NCI-H82 treated with DMSO at 0.1 percent for 48 hours (cell line): ENCODE measurements at regions not wholly inside any gene's neighbourhood (a gene's known extent, or its start where the extent isn't known, plus 50 kb on each side); places are given as distances from the start of the nearest gene placed in this dataset.
"Not testable (repeated sequence)": the region's sequence is repeated elsewhere in the genome, so short reads cannot be mapped to it uniquely, and the experiment has no call there.

Experiments
- DNase-seq: peaks from one replicate; lab custom pipeline; 2025; ENCODE audit not compliant: unreplicated experiment; lab: John Stamatoyannopoulos, UW

GRCh38 chr2:8252997-8253694 lies 428.7 kb upstream of the ID2 start:
- no peak for DNase-seq

- no peak for DNase-seq
Measured at GRCh38 chr2:8253781-8254180, 428.1 kb upstream of the ID2 start.

DNA sequence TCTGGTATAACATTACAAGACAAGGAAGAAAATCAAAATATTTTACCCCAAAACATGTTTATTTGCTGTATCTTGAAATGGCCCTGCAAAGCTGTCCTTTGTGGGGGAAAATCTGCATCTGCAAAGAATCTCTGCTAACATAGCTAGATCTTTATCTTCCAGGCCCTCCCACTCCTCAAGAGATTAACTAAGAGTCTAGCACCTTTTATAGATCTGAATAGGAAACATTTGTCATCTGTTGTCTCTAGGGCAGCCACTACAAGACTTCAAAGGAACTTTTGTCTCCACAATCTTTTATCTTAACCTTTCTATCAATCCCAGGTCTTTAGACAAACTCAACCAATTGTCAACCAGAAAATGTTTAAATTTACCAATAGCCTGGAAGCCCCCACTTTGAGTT lies 427.6 kb upstream of the ID2 start:
- not testable (repeated sequence) for DNase-seq

DNA sequence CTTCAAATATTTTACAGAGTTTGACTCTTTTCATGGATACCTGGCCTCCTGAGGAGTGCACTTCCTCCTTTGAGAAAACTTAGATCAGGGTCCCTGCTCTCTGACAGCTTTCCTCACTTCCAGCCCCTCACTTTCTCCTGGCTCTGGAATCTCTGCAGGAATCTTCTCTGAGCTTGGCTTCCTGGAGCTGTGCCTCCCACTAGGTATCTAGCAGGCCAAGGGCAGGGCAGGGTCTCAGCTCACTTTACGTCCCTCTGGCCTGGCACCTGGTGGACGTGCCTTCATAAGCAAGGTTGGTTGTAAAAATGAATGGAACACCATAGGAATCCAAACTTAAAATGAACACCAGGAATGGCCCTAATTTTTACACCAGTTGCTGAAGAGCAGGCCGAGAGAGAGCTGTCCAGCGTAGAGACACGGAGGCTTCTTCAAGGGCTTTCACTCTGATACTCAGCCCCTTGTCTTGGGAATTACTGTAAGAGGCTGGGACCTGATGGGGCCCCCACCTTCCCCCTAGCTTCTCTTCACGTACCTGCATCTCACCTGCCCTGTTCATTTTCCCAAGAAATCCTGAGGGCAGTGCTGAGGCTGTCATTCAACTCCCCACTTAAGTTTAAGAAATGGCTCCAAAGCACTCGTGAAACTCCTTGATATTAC lies 426.9 kb upstream of the ID2 start:
- DNase-seq: no peak

DNA sequence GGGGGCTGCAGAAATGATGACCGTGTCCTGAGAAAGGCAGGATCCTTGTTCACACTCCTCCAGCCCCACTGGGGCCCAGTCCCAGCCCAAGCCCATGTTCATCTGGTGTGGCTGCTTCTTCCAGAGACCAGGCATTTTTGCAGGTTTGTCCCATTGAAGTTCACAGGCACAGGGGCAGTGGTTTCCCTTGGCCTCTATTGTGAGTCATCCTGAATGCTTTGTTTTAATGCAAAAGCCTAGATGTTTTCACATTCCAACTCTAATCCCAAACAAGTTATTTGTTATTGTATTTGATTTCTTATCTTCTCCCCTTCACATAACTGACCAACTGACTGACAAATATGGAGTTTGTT lies 426.4 kb upstream of the ID2 start:
- DNase-seq: no peak

GRCh38 chr2:8256905-8257304 lies 425.0 kb upstream of the ID2 start:
- DNase-seq: no peak

DNA sequence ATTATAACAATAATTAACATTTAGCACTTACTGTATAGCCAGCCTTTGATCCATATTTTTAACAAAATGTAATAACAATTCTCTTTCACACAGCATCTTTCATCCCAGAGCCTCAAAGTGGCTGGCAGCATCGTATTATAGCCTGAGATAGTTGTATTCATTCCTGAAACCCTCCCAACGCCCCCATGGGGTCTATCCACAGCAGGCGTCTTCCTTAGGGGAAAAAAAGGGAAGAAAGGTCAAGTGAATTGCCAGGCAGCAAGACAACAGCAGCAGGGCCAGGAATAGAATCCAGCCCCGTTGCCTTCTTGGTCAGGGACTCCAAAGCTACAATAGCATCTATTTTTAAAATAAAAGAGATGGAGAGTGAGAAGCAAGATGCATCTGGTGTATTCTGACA lies 424.4 kb upstream of the ID2 start:
- DNase-seq: no peak

DNA sequence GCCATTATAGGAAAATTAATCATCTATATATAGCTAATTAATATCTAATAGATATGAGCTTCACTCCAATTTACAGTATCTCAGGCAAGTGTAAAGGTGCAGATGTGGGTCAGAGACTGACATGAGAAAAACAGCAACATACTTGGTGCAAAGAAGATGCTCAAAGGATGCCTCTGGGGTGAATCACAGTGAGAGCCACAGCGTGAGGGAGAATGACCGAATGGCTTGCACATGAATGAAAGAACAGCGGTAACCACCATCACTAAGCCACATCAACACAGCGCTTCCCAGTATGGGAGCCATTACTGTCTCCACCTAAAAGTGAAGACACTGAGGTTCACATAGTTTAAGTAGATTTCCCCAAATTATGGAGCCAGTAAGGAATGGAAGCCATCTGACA lies 423.4 kb upstream of the ID2 start:
- no peak for DNase-seq

DNA sequence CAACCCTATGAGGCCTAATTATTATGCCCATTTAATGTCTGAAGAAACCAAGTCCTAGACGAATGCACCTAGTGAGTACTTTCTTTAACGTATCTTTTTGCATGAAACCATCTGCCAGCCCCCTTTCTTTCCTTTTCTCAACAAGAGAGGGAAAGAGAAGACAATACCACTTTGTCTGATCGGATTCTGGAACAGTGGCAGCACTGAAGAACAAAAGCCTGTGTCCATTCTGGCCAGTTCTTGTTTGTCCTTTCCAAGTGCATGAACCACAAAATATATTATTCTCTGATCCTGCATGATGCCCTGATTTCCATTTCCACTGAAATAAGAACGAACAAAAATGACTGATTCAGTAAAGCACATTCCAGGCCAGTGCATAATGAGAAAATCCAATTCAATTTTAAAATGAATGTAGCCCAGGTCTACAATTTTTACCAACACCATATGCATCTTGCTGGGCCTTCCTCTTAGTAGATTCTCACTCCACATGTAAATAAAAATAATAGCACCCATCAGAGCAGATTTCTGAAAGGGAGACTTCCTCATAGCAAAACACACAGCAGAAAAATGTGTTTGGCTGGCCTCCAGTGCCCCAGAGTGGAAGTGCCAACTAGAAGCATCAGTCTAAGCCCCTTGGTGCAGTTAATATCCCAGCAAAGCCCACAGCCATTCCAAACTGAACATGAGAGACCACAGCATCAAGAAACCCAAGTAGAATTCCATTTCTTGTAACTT lies 422.6 kb upstream of the ID2 start:
- no peak for DNase-seq

DNA sequence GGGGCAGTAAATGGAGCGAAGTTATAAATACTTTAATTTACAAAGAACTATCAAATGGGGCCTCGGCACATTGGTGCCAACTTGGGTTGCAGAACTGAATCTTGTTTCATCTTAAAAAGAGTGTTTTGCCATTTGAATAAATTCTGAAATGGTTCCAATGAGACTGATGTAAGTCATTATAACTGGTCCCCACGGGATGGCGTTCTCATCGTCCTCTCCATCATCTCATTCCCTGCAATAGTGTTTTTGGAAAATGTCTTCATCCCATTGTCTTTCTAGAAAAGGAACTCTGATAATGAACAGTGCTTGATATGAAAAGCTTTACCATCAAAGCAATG lies 422.0 kb upstream of the ID2 start:
- no peak for DNase-seq

- DNase-seq: no peak
Measured at GRCh38 chr2:8260213-8260612, 421.6 kb upstream of the ID2 start.

DNA sequence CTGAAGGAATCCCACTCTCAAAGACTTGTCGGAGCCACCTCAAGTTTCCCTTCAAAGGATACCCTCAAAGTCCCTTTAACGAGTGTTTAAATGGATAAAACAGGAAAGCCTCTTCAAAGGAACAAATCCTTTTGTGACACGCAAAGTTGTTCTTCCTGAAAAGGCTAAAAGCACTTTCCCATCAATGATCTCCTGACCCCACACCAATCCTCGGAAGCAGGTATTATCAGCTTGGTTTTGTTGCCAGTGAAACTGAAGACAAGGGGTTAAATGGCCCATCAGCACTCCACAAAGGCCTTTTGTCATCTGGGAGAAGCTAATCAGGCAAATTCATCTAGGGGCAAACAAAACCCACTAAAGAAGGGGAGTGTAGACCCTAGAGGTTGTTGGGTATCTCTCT lies 418.0 kb upstream of the ID2 start:
- no peak for DNase-seq

DNA sequence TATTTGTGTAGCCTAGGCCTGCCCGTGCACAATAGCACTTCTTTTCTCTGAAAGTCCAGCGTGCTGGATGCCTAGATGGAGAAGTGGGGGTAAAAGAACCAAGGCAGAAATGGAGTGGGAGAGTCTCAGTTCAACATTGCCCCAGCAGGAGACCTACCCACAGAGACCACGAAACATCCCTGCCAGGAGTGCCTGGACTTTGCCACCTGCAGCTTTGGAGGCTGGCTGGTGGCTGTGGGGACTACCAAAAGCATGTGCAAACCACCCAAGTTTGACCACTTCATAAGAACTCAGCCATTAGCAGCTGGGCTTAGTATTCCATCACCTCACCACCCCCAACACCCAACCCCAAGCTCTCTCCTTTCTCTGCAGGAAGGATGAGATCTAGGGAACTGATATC lies 416.9 kb upstream of the ID2 start:
- DNase-seq: no peak

DNA sequence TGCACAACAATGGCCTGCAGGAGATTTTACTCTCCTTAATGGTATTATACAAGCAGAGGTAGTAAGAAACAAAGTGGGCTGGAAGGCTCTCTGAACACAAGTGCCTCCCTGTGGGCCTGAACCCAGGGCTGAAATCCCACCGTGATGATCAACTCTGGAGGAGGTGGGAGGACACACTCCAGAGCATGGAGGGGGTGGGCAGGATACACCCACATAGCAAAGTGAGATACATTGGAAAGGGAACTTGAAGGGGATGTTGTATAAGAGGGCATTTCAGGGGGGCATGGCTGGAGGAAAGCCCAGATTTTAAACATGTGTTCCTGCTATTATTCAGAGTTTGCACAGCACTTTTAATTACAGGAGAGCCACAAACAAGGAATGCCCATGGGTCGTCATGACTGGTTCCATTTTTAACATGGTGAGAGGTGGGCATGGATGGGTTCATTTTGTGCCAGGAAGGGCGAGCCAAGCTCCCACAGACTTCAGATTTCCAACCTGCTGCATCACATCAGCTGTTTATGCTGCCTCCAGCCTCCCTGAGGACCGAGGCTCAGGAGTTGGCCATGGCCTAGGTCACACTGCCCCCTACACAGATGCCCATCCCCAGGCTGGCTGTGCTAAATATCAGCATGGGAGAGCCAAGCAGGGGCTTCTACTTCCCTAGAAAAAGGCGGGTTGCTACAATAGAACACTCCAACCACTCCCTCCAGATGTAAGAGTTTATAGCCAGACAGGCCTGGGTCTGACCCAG lies 416.2 kb upstream of the ID2 start:
- no peak for DNase-seq

- no peak for DNase-seq
Measured at GRCh38 chr2:8266563-8266962, 415.3 kb upstream of the ID2 start.

GRCh38 chr2:8267048-8267447 lies 414.8 kb upstream of the ID2 start:
- DNase-seq: no peak

DNA sequence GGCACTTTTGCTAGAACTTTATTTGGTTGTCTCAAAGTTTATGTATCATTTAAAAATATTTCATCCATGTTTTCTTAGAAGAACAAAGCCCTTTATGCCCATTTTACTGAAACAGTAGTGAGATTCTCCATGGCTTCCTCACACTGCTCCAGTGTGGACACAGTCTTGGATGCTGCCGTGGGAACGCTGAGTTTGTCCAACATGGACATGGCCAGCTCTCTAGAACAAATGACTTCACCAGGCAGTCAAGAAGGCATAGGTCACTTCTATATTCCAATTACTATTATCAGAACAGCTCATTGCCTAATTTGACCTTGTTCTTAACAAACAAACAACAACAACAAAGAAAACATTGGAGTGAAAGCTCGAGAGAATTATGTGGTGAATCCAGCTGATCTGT lies 414.1 kb upstream of the ID2 start:
- DNase-seq: no peak

DNA sequence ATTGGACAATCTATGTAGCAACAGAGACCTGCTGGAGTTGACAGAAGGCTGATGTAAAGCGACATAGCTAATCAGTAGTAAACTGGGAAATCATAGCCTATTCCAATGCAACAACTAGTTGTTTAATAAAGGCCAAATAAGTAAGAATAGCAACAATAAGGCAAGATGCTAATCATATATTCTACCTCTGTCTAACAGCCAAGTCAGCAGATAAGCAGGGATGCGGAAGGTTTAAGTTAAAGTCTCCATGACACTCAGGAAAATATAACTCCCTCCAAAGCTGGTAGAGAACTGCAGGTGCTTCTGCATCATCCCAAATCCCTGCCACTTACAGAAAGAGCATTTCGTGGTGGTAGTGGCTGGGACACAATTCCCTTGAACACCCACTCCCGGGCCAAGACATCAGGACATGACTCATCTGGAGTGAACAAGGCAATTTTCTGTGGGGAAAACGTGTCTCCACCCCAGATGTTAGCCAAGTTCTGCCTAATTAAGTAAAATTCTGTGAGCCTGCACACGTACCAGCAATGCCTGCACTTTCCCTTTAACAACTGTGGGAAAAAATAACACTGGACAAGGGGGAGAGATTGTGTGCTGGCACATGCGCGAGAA lies 413.6 kb upstream of the ID2 start:
- no peak for DNase-seq

DNA sequence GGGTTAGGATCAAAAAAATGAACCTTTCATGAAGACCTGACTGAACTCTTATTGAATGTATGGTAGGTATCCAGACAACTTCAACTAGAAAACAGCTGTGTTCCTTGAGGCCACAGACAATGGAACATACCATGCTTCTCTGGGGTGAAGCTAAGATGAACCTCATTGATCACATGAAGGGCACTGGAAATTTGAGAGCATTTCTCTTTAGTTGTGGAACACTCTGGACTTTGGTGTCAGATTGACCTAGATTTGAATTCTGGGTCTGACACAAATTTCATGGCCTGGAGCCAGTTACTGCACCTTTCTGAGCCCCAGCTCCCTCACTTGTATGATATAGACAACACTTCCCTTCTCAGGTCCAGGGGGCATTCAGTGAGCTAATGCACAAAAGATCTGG lies 411.2 kb upstream of the ID2 start:
- no peak for DNase-seq

GRCh38 chr2:8271461-8271860 lies 410.4 kb upstream of the ID2 start:
- no peak for DNase-seq

GRCh38 chr2:8276026-8276425 lies 405.8 kb upstream of the ID2 start:
- no peak for DNase-seq
